Superior temporal gyrus (tissue), 1 donor: ENCODE measurements at regions not wholly inside any gene's neighbourhood (a gene's known extent, or its start where the extent isn't known, plus 50 kb on each side); places are given as distances from the start of the nearest gene placed in this dataset.
"Not testable (repeated sequence)": the region's sequence is repeated elsewhere in the genome, so short reads cannot be mapped to it uniquely, and the experiment has no call there.

Experiments
- DNase-seq: peaks from one replicate; pipeline ENCODE4 v3.0.0-alpha.2; 2016; ENCODE audit errors: extremely low spot score

- DNase-seq: no peak
These were observed 54.5 kb upstream of the HS3ST4 start for GRCh38 chr16:25637236-25637635.

- DNase-seq: no peak
These were observed 55.1 kb upstream of the HS3ST4 start for GRCh38 chr16:25636662-25637061.

GRCh38 chr16:25635454-25635853 is 56.3 kb upstream of the HS3ST4 start:
- DNase-seq: no peak

DNA sequence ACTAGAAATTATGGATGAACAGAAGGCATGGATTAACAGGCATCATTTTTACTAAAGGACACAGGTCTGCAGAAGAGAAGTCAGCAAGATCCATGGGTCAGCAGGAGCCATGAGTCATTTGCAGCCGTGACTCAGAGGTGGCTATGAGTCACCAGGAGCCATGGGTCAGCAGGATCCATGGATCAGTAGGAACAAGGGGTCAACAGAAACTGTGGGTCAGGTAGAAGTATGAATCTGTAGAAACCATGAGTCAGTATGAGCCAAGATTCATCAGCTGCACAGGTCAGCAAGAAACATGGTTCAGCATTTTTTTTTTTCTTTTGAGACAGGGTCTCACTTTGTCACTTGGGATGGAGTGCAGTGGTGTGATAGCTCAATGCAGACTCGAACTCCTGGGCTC is 58.2 kb upstream of the HS3ST4 start:
- DNase-seq: no peak

DNA sequence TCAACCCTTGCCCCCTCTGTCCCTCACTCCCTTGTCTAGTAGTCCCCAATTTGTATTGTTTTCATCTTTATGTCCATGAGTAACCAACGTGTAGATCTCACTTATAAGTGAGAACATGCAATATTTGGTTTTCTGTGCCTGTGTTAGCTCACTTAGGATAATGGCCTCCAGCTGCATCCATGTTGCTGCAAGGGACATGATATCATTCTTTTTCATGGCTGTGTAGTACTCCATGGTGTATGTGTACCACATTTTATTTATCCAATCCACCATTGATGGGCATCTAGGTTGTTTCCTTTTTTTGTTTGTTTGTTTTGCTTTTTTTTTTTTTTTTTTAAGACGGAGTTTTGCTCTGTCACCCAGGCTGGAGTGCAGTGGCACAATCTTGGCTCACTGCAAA is 63.0 kb upstream of the HS3ST4 start:
- DNase-seq: no peak

DNA sequence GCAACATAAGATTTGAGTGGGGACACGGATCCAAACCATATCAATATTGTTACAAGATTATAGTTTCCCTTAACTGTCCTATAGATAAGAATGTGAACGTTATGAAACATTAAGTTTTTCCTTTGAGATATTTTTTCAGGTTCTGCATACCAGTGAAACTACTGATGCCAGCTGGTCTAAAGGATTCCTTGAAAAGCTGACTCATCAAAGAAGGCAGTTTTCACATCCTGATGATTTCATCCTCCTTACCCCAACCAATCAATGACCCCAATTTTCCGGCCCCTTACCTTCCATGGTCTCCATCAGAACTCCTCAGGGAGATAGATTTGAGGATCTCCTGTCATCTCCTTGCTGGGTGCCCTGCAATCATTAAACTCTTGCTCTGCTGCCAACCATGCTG is 64.1 kb upstream of the HS3ST4 start:
- DNase-seq: no peak

- DNase-seq: no peak
These were observed 65.6 kb upstream of the HS3ST4 start for GRCh38 chr16:25626172-25626571.

GRCh38 chr16:25625620-25626019 is 66.1 kb upstream of the HS3ST4 start:
- DNase-seq: no peak

- no peak for DNase-seq
These were observed 77.0 kb upstream of the HS3ST4 start for GRCh38 chr16:25614716-25615265.

- DNase-seq: no peak
These were observed 77.8 kb upstream of the HS3ST4 start for GRCh38 chr16:25613931-25614330.

DNA sequence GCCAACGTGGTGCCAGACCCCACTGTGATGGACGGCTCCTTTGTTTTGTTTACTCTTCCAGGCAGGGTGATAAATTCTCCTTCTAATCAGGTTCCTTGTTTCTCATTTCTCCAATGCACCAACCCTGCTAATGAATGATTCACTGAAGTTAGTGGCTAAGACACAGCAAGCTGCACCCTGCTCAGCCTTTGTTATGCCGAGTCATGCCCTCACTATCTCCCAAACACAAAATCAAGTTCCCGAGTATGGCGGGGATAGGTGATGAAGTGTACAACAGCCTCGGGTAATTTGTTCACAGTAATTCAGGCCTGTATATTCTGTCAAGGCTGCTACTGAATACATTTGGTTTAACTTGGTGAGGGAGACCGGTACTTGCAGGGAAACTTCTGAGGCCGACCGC is 83.8 kb upstream of the HS3ST4 start:
- no peak for DNase-seq

- no peak for DNase-seq
These were observed 85.7 kb upstream of the HS3ST4 start for GRCh38 chr16:25606069-25606468.

GRCh38 chr16:25605381-25605780 is 86.4 kb upstream of the HS3ST4 start:
- DNase-seq: no peak

GRCh38 chr16:25601306-25601705 is 90.5 kb upstream of the HS3ST4 start:
- not testable (repeated sequence) for DNase-seq

GRCh38 chr16:25596194-25596593 is 95.6 kb upstream of the HS3ST4 start:
- DNase-seq: no peak

GRCh38 chr16:25593260-25593659 is 98.5 kb upstream of the HS3ST4 start:
- DNase-seq: peak; percentile 40

DNA sequence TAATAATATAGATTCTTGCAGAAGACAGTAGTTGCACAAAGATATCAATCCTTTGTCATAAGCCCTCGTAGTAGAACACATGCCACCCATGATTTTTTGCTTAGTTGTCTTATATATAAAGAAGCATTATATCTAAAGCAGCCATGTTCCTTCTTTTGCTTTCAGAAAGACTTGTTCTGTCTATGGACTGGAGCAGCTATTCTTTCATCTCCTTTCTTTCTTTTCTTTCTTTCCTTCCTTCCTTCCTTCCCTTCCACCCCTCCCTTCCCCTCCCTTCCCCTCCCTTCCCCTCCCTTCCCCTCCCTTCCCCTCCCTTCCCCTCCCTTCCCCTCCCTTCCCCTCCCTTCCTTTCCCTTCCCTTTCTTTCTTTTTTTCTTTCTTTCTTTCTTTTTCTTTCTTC is 104.0 kb upstream of the HS3ST4 start:
- DNase-seq: no peak

GRCh38 chr16:25586826-25587225 is 104.9 kb upstream of the HS3ST4 start:
- DNase-seq: no peak

DNA sequence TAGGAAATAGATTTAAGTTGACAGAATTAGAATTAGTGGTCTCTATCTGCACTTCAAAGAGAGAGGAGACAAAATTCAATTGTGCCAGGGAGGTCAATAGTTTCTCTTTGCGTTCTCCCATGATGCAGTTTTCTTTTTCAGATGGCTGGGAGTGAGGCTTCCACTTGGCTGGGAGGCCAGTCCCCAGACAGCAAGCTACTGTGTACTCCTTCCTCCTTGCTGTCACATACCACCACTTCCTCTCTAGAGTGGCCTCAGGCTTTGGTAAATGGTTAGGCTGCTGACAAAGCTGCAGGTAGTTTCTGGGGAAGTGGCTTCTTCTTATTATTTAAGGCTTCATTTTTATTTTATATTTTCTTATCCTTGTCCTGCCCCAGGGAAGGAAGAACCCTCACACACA is 106.2 kb upstream of the HS3ST4 start:
- DNase-seq: no peak

DNA sequence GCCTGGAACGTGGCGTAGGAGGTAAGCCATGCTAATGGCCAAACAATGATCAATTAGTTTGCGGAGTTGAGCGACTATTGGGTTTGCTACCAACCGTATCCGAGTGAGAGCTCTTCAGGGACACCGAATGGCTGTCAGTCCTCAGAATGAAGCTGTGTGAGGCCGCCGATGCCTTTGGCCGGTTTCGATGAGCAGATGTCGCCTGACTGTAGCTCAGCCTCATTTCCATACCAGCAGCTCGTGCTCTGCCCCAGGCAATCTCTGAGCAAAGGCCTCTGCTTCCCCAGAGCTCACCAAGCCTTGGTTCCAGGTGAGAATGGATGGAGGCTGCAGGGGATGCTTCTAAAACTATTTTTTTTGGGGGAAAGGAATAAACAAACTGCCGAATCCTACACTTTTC is 111.7 kb upstream of the HS3ST4 start:
- DNase-seq: no peak

DNA sequence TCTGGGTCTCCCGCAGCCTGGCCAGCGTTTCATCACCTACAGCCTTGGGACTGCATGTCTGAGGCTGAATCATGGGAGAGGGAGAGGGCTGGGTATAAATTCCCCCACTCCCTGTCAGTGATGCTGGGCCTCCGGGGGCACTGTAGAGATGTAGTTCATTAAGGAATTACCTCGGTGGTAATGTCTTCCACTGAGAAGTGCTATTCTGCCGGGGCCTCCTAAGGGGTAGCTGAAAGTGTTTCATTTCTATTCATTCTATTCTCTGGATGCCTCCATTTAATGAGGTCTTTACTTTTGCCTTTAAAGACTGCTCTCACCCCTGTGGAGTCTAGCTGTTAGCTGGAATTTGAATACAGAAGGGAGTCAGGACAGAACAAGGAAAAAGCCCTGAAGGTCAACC is 116.4 kb upstream of the HS3ST4 start:
- DNase-seq: no peak

GRCh38 chr16:25571712-25572111 is 120.0 kb upstream of the HS3ST4 start:
- no peak for DNase-seq

GRCh38 chr16:25570131-25570530 is 121.6 kb upstream of the HS3ST4 start:
- DNase-seq: no peak

GRCh38 chr16:25568991-25569390 is 122.8 kb upstream of the HS3ST4 start:
- no peak for DNase-seq

DNA sequence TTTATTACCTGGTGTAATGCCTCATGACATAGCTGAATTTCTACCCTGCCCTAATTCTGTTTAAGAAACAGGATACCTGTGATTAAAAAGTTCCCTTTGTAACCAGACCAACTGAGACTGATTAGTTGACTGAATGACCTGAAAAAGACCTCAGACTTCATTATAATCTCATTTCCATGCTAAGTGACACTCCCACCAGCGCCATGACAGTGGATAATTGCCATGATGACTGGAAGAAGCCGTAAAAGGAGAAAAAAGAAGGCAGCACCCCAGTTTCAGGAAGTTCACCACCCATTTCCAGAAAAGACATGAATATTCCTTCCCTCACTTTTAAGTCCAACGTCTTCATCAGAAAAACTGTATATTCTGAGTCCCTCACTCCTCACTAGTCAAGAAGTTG is 125.6 kb upstream of the HS3ST4 start:
- DNase-seq: no peak
